DOHH2 (cell line): ENCODE measurements at regions not wholly inside any gene's neighbourhood (a gene's known extent, or its start where the extent isn't known, plus 50 kb on each side); places are given as distances from the start of the nearest gene placed in this dataset.

Experiments
- H3F3A ChIP-seq: fragments of 200-600 bp; sonication (generic), shearing (Covaris generic); 2 replicates; pipeline ENCODE4 v1.6.0; 2016; ENCODE audit warnings: antibody characterized with exemption, mild to moderate bottlenecking; ENCODE audit not compliant: control insufficient read depth, insufficient read depth
- H3K27ac ChIP-seq: fragments of 200-600 bp; sonication (generic); 2 replicates; pipeline ENCODE4 v1.5.1; 2014; ENCODE audit warnings: low read depth, mild to moderate bottlenecking, low read length, moderate library complexity
- H3K27me3 ChIP-seq: fragments of 200-600 bp; sonication (generic); 2 replicates; pipeline ENCODE4 v1.6.1; 2014; ENCODE audit warnings: mild to moderate bottlenecking, low read length, mixed read lengths; ENCODE audit not compliant: control insufficient read depth
- H3K36me3 ChIP-seq: fragments of 200-600 bp; sonication (generic); 2 replicates; pipeline ENCODE4 v1.6.1; 2014; ENCODE audit warnings: mild to moderate bottlenecking, low read length, moderate library complexity, mixed read lengths; ENCODE audit not compliant: control insufficient read depth
- H3K4me1 ChIP-seq: fragments of 200-600 bp; sonication (generic); 2 replicates; pipeline ENCODE4 v1.6.1; 2014; ENCODE audit warnings: mild to moderate bottlenecking, low read length, mixed read lengths; ENCODE audit not compliant: control insufficient read depth
- H3K4me2 ChIP-seq: fragments of 200-600 bp; sonication (generic); 2 replicates; pipeline ENCODE4 v1.6.0; 2014; ENCODE audit warnings: mild to moderate bottlenecking, low read length, moderate library complexity
- H3K4me3 ChIP-seq: fragments of 200-600 bp; sonication (generic); 2 replicates; pipeline ENCODE4 v1.5.1; 2014; ENCODE audit warnings: mild to moderate bottlenecking, low read length, mixed read lengths
- H3K79me2 ChIP-seq: fragments of 200-600 bp; sonication (generic); 2 replicates; pipeline ENCODE4 v1.6.1; 2014; ENCODE audit warnings: mild to moderate bottlenecking, low read length, mixed read lengths; ENCODE audit not compliant: control insufficient read depth
- H3K9me2 ChIP-seq: fragments of 200-600 bp; sonication (generic); replicated peaks from 2 replicates; pipeline ENCODE4 v1.6.1; 2014; ENCODE audit warnings: mild to moderate bottlenecking, low read length, mixed read lengths; ENCODE audit not compliant: control insufficient read depth
- H3K9me3 ChIP-seq: fragments of 200-600 bp; sonication (generic); 2 replicates; pipeline ENCODE4 v1.6.1; 2014; ENCODE audit warnings: antibody characterized with exemption, low read length, mixed read lengths; ENCODE audit not compliant: control insufficient read depth, insufficient read depth
- H4K20me1 ChIP-seq: fragments of 200-600 bp; sonication (generic); 2 replicates; pipeline ENCODE4 v1.6.0; 2014; ENCODE audit warnings: low read depth, mild to moderate bottlenecking, antibody characterized with exemption, low read length, moderate library complexity; ENCODE audit not compliant: control insufficient read depth, insufficient read depth
- EZH2phosphoT487 ChIP-seq: fragments of 200-600 bp; sonication (generic); IDR thresholded peaks from 2 replicates; pipeline ENCODE4 v1.6.1; 2017; ENCODE audit warnings: borderline replicate concordance, mild to moderate bottlenecking, antibody characterized with exemption, low read length, moderate library complexity, mixed read lengths
- TF ChIP-seq, protein P1 (sequence below): fragments of 200-600 bp; sonication (generic); IDR thresholded peaks from one replicate; pipeline ENCODE4 v1.5.1; 2014; ENCODE audit warnings: antibody characterized with exemption, mild to moderate bottlenecking, low read depth, low read length; ENCODE audit not compliant: poor library complexity, severe bottlenecking

DNA sequence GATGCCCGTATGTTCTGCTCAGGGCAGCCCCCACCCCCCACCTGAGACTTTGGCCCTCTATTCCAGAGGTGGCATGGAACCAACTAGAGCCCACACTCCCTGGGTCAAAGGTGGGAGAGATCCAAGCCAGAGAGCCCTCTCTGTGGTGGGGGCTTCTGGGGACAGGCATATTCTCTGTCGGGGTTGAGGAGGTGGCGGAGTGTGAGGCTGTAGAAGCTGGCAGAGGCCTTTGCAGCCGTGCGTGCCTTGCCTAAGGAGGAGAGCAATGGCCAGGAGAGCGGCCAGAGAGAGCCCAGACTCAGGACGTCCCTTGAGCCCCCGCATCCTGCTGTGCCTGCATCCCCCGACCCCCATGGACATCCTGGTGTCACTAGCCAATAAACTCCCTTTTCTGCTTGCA lies 79.2 kb upstream of the HPCAL1 start:
- Histone ChIP-seq H3K79me2 (no peaks in the 10 kb centered on the region), H3K4me3 (no peak overlapping the region), H3K4me2 (no peak overlapping the region), H3K36me3 (no peaks in the 10 kb centered on the region), H3K9me3 (no peaks in the 10 kb centered on the region), H3F3A (no peaks in the 10 kb centered on the region), H3K27me3 (peaks cover 3% of the 10 kb centered on the region; the same call in 1 of the 2 replicates), H3K9me2 (no peaks in the 10 kb centered on the region), H4K20me1 (no peaks in the 10 kb centered on the region), H3K27ac (no peak overlapping the region), H3K4me1 (peaks cover 4% of the 10 kb centered on the region; the same call in 1 of the 2 replicates)
- TF ChIP-seq EZH2phosphoT487 = no peak
- TF ChIP-seq, protein P1, sequence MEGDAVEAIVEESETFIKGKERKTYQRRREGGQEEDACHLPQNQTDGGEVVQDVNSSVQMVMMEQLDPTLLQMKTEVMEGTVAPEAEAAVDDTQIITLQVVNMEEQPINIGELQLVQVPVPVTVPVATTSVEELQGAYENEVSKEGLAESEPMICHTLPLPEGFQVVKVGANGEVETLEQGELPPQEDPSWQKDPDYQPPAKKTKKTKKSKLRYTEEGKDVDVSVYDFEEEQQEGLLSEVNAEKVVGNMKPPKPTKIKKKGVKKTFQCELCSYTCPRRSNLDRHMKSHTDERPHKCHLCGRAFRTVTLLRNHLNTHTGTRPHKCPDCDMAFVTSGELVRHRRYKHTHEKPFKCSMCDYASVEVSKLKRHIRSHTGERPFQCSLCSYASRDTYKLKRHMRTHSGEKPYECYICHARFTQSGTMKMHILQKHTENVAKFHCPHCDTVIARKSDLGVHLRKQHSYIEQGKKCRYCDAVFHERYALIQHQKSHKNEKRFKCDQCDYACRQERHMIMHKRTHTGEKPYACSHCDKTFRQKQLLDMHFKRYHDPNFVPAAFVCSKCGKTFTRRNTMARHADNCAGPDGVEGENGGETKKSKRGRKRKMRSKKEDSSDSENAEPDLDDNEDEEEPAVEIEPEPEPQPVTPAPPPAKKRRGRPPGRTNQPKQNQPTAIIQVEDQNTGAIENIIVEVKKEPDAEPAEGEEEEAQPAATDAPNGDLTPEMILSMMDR = no peak

- H3K9me3 ChIP-seq = no peaks in the 10 kb centered on the region
- TF ChIP-seq EZH2phosphoT487 = no peak
- TF ChIP-seq, protein P1 = no peak
- H3K36me3 ChIP-seq = no peaks in the 10 kb centered on the region
- peaks cover 4% of the 10 kb centered on the region; the same call in 1 of the 2 replicates for H3K4me1 ChIP-seq
- no peaks in the 10 kb centered on the region for H4K20me1 ChIP-seq
- no peaks in the 10 kb centered on the region for H3F3A ChIP-seq
- H3K4me3 ChIP-seq = no peak overlapping the region
- H3K9me2 ChIP-seq = no peaks in the 10 kb centered on the region
- no peak overlapping the region for H3K4me2 ChIP-seq
- H3K79me2 ChIP-seq = no peaks in the 10 kb centered on the region
- no peak overlapping the region for H3K27ac ChIP-seq
- peaks cover 3% of the 10 kb centered on the region; the same call in 1 of the 2 replicates for H3K27me3 ChIP-seq
Measured at GRCh38 chr2:10223932-10224720, 78.6 kb upstream of the HPCAL1 start.

DNA sequence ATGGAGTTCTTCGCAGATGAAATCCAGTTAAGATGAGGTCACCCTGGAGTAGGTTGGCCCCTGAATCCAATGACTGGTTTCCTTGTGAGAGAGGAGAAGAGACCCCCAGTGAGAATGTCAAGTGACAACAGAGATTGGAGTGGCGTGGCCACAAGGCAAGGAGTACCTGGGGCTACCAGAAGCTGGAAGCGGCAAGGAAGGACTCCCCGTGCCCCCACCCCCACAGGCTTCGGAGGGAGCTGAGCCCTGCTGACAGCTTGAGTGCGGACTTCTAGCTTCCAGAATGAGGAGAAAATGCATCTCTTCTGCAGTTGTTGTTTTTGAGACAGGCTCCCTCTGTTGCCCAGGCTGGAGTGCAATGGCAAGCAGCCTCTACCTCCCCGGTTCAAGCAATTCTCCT lies 78.0 kb upstream of the HPCAL1 start:
- Histone ChIP-seq H4K20me1 (no peaks in the 10 kb centered on the region), H3K79me2 (no peaks in the 10 kb centered on the region), H3K9me2 (no peaks in the 10 kb centered on the region), H3K4me2 (no peak overlapping the region), H3K36me3 (no peaks in the 10 kb centered on the region), H3K4me1 (peaks cover 4% of the 10 kb centered on the region; the same call in 1 of the 2 replicates), H3F3A (no peaks in the 10 kb centered on the region), H3K4me3 (no peak overlapping the region), H3K27ac (no peak overlapping the region), H3K9me3 (no peaks in the 10 kb centered on the region), H3K27me3 (peaks cover 3% of the 10 kb centered on the region; the same call in 1 of the 2 replicates)
- TF ChIP-seq, protein P1 = no peak
- no peak for TF ChIP-seq EZH2phosphoT487
